Heart left ventricle (tissue), 16 donors: ENCODE measurements at regions not wholly inside any gene's neighbourhood (a gene's known extent, or its start where the extent isn't known, plus 50 kb on each side); places are given as distances from the start of the nearest gene placed in this dataset.

Experiments used
- ATAC-seq, 4 donors: fragments of 200-7000 bp; cut with Tn5 transposase; one replicate each; pipeline ENCODE4 v1.9.1; 2020 to 2022; ENCODE audit warnings: moderate library complexity in 4 of 4, mild to moderate bottlenecking in 3 of 4, moderate number of reproducible peaks in 1 of 4
- DNase-seq, 5 donors: peaks; one replicate each; pipeline ENCODE4 v3.0.0-alpha.2; 2020
- H3K27ac ChIP-seq, 12 donors: fragments of 200-600 bp; sonication (generic) in 4 of 12; one replicate each; pipeline versions ENCODE4 v1.5.0 to v1.8.0; 2016 to 2022; ENCODE audit warnings: mild to moderate bottlenecking in 2 of 12
- H3K27me3 ChIP-seq, 9 donors: fragments of 200-600 bp; sonication (generic) in 2 of 9; one replicate each; pipeline versions ENCODE4 v1.5.1 to v1.8.0; 2016 to 2022; ENCODE audit warnings: mild to moderate bottlenecking in 3 of 9
- H3K36me3 ChIP-seq, 9 donors: fragments of 200-600 bp; sonication (generic) in 2 of 9; one replicate each; pipeline versions ENCODE4 v1.5.0 to v1.8.0; 2018 to 2022; ENCODE audit warnings: mild to moderate bottlenecking in 2 of 9
- H3K4me1 ChIP-seq, 12 donors: fragments of 200-600 bp; sonication (generic) in 4 of 12; one replicate each; pipeline versions ENCODE4 v1.5.0 to v1.8.0; 2016 to 2022; ENCODE audit warnings: mild to moderate bottlenecking in 3 of 12
- H3K4me3 ChIP-seq, 12 donors: fragments of 200-600 bp; sonication (generic) in 4 of 12; one replicate each; pipeline versions ENCODE4 v1.5.0 to v1.8.0; 2017 to 2022; ENCODE audit warnings: mild to moderate bottlenecking in 9 of 12, moderate library complexity in 4 of 12
- H3K9me3 ChIP-seq, 12 donors: fragments of 200-600 bp; sonication (generic) in 4 of 12; one replicate each; pipeline versions ENCODE4 v1.5.0 to v1.8.0; 2016 to 2022; ENCODE audit warnings: mild to moderate bottlenecking in 1 of 12
- POLR2A ChIP-seq, 2 donors: fragments of 450-650 bp; IDR thresholded peaks; one replicate each; pipeline ENCODE4 v1.6.1; 2017; ENCODE audit warnings: antibody characterized with exemption in 2 of 2, mild to moderate bottlenecking in 2 of 2, moderate library complexity in 2 of 2
- WGBS, 4 donors: extraction: QIAGEN DNeasy Blood & Tissue Kit in 2 of 4; methylation state at CpG; one replicate each; pipeline versions ENCODE4 v1.1.5 to v1.1.7; 2013 to 2018; 5-methylcytosine and 5-hydroxymethylcytosine counted together
- intact Hi-C, 10 donors: fragments of 100-400 bp; cut with DNase I; formaldehyde crosslinking; loops; one replicate each; pipeline versions ENCODE4 v1.11.1 to v1.14.2; 2022
- TF ChIP-seq, protein P1 (sequence below), 12 donors: fragments of 200-600 bp; sonication (generic) in 4 of 12; IDR thresholded peaks; one replicate each; pipeline versions ENCODE4 v1.5.0 to v1.8.0; 2018 to 2022; ENCODE audit warnings: antibody characterized with exemption in 12 of 12, mild to moderate bottlenecking in 5 of 12
- donor health status: ischemic (EF 13 %, LVEDD 7.1; RV severe dilation, severe dysfunction).
- donor health status: healthy with polysubstance abuse.
- donor health status: DM: no; HTN: yes; CAD: no.
- donor health status: DM: no; HTN: no; CAD: no.
- donor health status: ischemic (EF 25% LVEDD 6.9; RV normal size, moderate dysfunction).
- donor health status: ischemic (EF 25% LVEDD 5.7; RV mildly dilated, moderate dysfunction).
- donor health status: healthy.
- donor health status: DM: yes; HTN: yes; CAD: no.
- donor health status: ischemic (EF 35%, LVEDD 5.7; RV mildly dilated, moderate dysfunction).
- donor health status: nonischemic (EF 11% LVEDD 7.7; RV severe dilation, severe dysfunction).
- donor health status: DM: yes; HTN: yes; CAD: no.
- donor health status: PGD.
- donor health status: ischemic (EF 29% LVEDD 5.4; RV normal size, mild dysfunction).
- donor health status: nonischemic (EF 23%, LVEDD 6.1; RV moderate dilation, normal function).

DNA sequence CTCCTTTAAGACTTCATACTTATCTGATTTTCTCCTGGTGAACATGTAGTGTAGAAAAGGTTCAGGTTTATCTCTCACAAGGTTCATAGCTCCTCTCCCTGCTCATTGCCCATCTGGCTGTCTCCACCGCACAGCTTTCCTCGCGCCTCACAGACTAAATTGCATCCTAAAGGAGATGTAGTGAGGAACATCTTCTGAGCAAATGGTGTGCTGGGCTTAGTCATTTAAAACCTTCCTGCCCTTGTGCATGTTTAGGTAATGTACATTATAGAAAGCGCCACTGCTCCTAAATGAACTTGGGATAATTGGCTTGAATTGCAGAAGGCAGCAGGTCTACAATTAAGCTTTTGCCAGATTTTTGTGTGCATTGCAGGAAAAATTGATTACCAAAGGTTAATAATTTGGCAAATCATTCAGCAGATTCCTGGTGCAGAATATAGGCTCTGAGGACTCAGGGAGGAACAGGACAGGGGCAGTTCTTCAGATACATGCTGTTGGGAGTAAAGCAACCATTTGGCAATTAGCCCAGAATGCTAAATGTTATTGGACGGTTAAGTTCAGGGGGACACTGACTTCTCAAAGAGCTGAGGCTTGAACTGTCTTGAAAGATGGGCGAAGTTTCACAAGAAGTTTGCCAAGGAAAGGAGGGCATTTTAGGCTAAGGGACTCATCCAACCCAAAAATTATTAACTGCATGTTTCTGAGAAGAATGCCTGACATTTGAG lies 108.4 kb upstream of the CLDN10 start:
- ATAC-seq, result no peak
- DNase-seq, result no peak
- 79 to 85% (median 81%) methylated on average over 6 of the region's 6 CpGs for WGBS, 4 donors
- H3K4me3 ChIP-seq, result no peak overlapping the region
- H3K27ac ChIP-seq, result no peak overlapping the region
- peaks cover 0 to 6% (median 0%) of the 10 kb centered on the region in 9 donors for H3K27me3 ChIP-seq
- no peaks in the 10 kb centered on the region for H3K9me3 ChIP-seq
- no peaks in the 10 kb centered on the region for H3K36me3 ChIP-seq
- intact Hi-C loops, result no loop called here
- TF ChIP-seq, protein P1, sequence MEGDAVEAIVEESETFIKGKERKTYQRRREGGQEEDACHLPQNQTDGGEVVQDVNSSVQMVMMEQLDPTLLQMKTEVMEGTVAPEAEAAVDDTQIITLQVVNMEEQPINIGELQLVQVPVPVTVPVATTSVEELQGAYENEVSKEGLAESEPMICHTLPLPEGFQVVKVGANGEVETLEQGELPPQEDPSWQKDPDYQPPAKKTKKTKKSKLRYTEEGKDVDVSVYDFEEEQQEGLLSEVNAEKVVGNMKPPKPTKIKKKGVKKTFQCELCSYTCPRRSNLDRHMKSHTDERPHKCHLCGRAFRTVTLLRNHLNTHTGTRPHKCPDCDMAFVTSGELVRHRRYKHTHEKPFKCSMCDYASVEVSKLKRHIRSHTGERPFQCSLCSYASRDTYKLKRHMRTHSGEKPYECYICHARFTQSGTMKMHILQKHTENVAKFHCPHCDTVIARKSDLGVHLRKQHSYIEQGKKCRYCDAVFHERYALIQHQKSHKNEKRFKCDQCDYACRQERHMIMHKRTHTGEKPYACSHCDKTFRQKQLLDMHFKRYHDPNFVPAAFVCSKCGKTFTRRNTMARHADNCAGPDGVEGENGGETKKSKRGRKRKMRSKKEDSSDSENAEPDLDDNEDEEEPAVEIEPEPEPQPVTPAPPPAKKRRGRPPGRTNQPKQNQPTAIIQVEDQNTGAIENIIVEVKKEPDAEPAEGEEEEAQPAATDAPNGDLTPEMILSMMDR (IDR thresholded peaks at IDR 0.05), result no peak
- TF ChIP-seq POLR2A (IDR thresholded peaks at IDR 0.05), result no peak
- H3K4me1 ChIP-seq, result no peaks in the 10 kb centered on the region

- Histone ChIP-seq H3K4me3 (no peak overlapping the region), H3K4me1 (no peaks in the 10 kb centered on the region), H3K27me3 (peaks cover 0 to 6% (median 0%) of the 10 kb centered on the region in 9 donors), H3K27ac (no peak overlapping the region), H3K36me3 (no peaks in the 10 kb centered on the region), H3K9me3 (no peaks in the 10 kb centered on the region)
- TF ChIP-seq, protein P1 (IDR thresholded peaks at IDR 0.05), result no peak
- TF ChIP-seq POLR2A (IDR thresholded peaks at IDR 0.05), result no peak
- intact Hi-C loops, result no loop called here
- ATAC-seq (no peak), DNase-seq (no peak)
- 34 to 56% (median 43%) methylated on average over 4 of the region's 4 CpGs for WGBS, 4 donors
These were observed 107.4 kb upstream of the CLDN10 start for GRCh38 chr13:95445131-95445530.

DNA sequence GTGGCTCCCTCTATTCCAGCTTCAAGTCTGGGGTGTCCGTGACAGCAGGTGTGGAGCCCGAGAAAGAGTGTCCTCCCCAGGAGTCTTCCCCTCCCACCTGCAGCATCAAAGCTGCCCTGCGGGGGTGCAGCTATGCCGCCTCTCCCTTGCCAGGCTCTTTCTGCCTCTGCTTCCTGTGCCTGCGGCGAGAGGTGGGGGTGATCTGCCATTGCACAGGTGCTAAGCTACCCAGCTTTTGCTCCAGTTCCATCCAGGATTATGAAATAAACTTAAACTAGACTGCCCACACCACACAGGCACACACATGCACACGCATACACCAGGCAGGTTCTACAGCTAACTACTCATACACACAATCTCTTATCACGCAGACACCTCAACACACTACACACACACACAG lies 104.7 kb upstream of the CLDN10 start:
- intact Hi-C loops, result no loop called here
- DNase-seq, result no peak
- H3K36me3 ChIP-seq, result no peaks in the 10 kb centered on the region
- H3K4me3 ChIP-seq, result no peak overlapping the region
- H3K9me3 ChIP-seq, result no peaks in the 10 kb centered on the region
- no peak overlapping the region for H3K27ac ChIP-seq
- no peaks in the 10 kb centered on the region for H3K4me1 ChIP-seq
- peaks cover 0 to 11% (median 0%) of the 10 kb centered on the region in 9 donors for H3K27me3 ChIP-seq
- ATAC-seq, result no peak
- 57 to 69% (median 64%) methylated on average over 8 of the region's 8 CpGs for WGBS, 4 donors
- TF ChIP-seq, protein P1 (IDR thresholded peaks at IDR 0.05), result no peak
- no peak for TF ChIP-seq POLR2A (IDR thresholded peaks at IDR 0.05)

DNA sequence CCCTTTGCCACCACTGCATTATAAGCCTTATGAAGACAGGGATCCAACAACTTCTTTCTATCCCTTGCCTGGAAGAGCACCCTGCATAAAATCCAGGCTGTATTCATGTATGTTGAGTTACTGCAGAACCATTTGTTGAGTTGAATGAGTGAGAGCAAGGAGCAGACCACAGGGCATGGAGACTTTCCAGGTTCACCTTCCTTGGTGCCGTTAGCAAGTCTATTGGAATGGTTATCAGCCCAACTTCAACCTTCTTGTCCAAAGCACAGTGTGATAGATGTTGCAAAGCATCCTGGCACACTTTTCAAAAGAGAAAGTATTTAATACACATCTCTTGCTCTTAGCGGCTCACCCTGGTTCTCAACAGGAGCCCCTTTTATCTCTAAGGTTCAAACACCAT lies 100.9 kb upstream of the CLDN10 start:
- Histone ChIP-seq H3K27ac (no peak overlapping the region), H3K4me3 (no peak overlapping the region), H3K27me3 (peaks cover 0 to 11% (median 0%) of the 10 kb centered on the region in 9 donors), H3K9me3 (no peaks in the 10 kb centered on the region), H3K4me1 (peaks cover 0 to 5% (median 0%) of the 10 kb centered on the region in 12 donors), H3K36me3 (no peaks in the 10 kb centered on the region)
- DNase-seq (no peak), ATAC-seq (no peak)
- 78 to 85% (median 82%) methylated on average over 2 of the region's 2 CpGs for WGBS, 4 donors
- TF ChIP-seq POLR2A (IDR thresholded peaks at IDR 0.05), result no peak
- TF ChIP-seq, protein P1 (IDR thresholded peaks at IDR 0.05), result no peak
- intact Hi-C loops, result no loop called here
